Lung microvascular endothelial cell (primary cell): ENCODE measurements at regions not wholly inside any gene's neighbourhood (a gene's known extent, or its start where the extent isn't known, plus 50 kb on each side); places are given as distances from the start of the nearest gene placed in this dataset.

Experiments used
- DNase-seq, 2 donors: peaks; one replicate each; pipeline versions ENCODE4 v3.0.0 to v3.0.0-alpha.2; 2010; ENCODE audit warnings: low read depth in 2 of 2

GRCh38 chr3:146672941-146673340, 67.8 kb upstream of the PLSCR5 start:
- DNase-seq, result no peak

DNA sequence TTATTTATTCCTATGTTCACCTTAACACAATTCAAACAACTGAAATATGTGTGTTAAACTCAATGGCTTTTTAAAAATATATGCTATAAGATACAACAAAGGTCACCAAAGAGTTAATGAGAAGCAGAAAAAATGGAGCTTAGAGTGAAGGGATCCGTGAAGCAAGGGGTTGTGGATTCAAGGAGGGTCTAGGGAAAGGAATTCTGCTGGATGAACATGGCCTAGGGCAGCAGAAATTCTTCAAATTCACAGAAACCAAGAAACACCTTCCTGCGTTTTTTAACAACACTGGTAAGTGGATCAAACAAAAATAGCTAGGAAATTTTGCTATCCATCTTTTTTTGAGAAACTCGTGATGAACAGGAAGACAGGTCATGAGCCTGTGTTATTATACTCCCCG, 59.3 kb upstream of the PLSCR5 start:
- DNase-seq, result no peak

- DNase-seq, result no peak
Measured at GRCh38 chr3:146658841-146659240, 53.7 kb upstream of the PLSCR5 start.

GRCh38 chr3:146655333-146655996, 50.3 kb upstream of the PLSCR5 start:
- no peak for DNase-seq
